Vagina (tissue), 2 donors: ENCODE measurements at regions not wholly inside any gene's neighbourhood (a gene's known extent, or its start where the extent isn't known, plus 50 kb on each side); places are given as distances from the start of the nearest gene placed in this dataset.

Experiments used
- DNase-seq, 2 donors: peaks; one replicate each; pipeline ENCODE4 v3.0.0-alpha.2; 2017; ENCODE audit errors: extremely low spot score in 2 of 2
- H3K27ac ChIP-seq: fragments of 200-600 bp; sonication (generic); one replicate; pipeline ENCODE4 v1.5.1; 2019
- H3K27me3 ChIP-seq: fragments of 200-600 bp; sonication (generic); one replicate; pipeline ENCODE4 v1.5.1; 2019
- H3K36me3 ChIP-seq, 2 donors: fragments of 200-600 bp; sonication (generic); one replicate each; pipeline ENCODE4 v1.5.1; 2017 to 2019
- H3K4me1 ChIP-seq: fragments of 200-600 bp; sonication (generic); one replicate; pipeline ENCODE4 v1.5.1; 2019
- H3K4me3 ChIP-seq, 2 donors: fragments of 200-600 bp; sonication (generic); 1 replicate in 1 of 2; 2 replicates in 1 of 2; pipeline ENCODE4 v1.5.1; 2016 to 2019
- H3K9me3 ChIP-seq: fragments of 200-600 bp; sonication (generic); one replicate; pipeline ENCODE4 v1.5.1; 2019
- CTCF ChIP-seq, 3 experiments: fragments of 450-650 bp in 2 of 3; fragments of 200-600 bp in 1 of 3; sonication (generic) in 1 of 3; IDR thresholded peaks; one replicate each; pipeline ENCODE4 v1.5.1; 2017 to 2019; ENCODE audit warnings: antibody characterized with exemption in 3 of 3, mild to moderate bottlenecking in 2 of 3, moderate library complexity in 2 of 3
- POLR2A ChIP-seq, 2 donors: fragments of 450-650 bp; IDR thresholded peaks; one replicate each; pipeline ENCODE4 v1.6.1; 2017; ENCODE audit warnings: antibody characterized with exemption in 2 of 2, mild to moderate bottlenecking in 2 of 2, moderate library complexity in 2 of 2
- POLR2AphosphoS5 ChIP-seq, 2 donors: sonication (generic); formaldehyde crosslinking; IDR thresholded peaks; one replicate each; pipeline ENCODE4 v1.9.0; 2017; ENCODE audit warnings: antibody characterized with exemption in 2 of 2, mild to moderate bottlenecking in 2 of 2, low read depth in 1 of 2; ENCODE audit not compliant: insufficient read depth in 1 of 2
- intact Hi-C: fragments of 100-400 bp; cut with DNase I; formaldehyde crosslinking; loops from one replicate; pipeline ENCODE4 v1.15.1; 2023

GRCh38 chr7:12768948-12769347 is 81.5 kb downstream of the ARL4A start:
- H3K27ac ChIP-seq: no peak overlapping the region
- H3K27me3 ChIP-seq: no peaks in the 10 kb centered on the region
- H3K4me3 ChIP-seq: no peak overlapping the region
- H3K4me1 ChIP-seq: peaks cover 25% of the 10 kb centered on the region
- no peaks in the 10 kb centered on the region for H3K9me3 ChIP-seq
- intact Hi-C loops: no loop called here
- no peak for DNase-seq
- TF ChIP-seq POLR2AphosphoS5 (IDR thresholded peaks at IDR 0.05; ENCODE audit: insufficient read depth in 1 of 2, low read depth in 1 of 2) (no peak), POLR2A (IDR thresholded peaks at IDR 0.05) (no peak), CTCF (IDR thresholded peaks at IDR 0.05) (no peak)
- no peaks in the 10 kb centered on the region for H3K36me3 ChIP-seq

GRCh38 chr7:12769444-12769843 is 82.0 kb downstream of the ARL4A start:
- TF ChIP-seq POLR2A (IDR thresholded peaks at IDR 0.05) (no peak), CTCF (IDR thresholded peaks at IDR 0.05) (no peak), POLR2AphosphoS5 (IDR thresholded peaks at IDR 0.05; ENCODE audit: insufficient read depth in 1 of 2, low read depth in 1 of 2) (no peak)
- H3K27me3 ChIP-seq: no peaks in the 10 kb centered on the region

GRCh38 chr7:12770227-12770975 is 83.0 kb downstream of the ARL4A start:
- Histone ChIP-seq H3K27me3 (no peaks in the 10 kb centered on the region), H3K36me3 (no peaks in the 10 kb centered on the region), H3K9me3 (no peaks in the 10 kb centered on the region), H3K4me1 (peaks cover 25% of the 10 kb centered on the region), H3K4me3 (no peak overlapping the region), H3K27ac (no peak overlapping the region)
- intact Hi-C loops: no loop called here
- TF ChIP-seq POLR2AphosphoS5 (IDR thresholded peaks at IDR 0.05; ENCODE audit: insufficient read depth in 1 of 2, low read depth in 1 of 2) (no peak), POLR2A (IDR thresholded peaks at IDR 0.05) (no peak), CTCF (IDR thresholded peaks at IDR 0.05) (no peak)
- DNase-seq: no peak

More at GRCh38 chr7:12769444-12769843, 82.0 kb downstream of the ARL4A start:
- Histone ChIP-seq H3K9me3 (no peaks in the 10 kb centered on the region), H3K36me3 (no peaks in the 10 kb centered on the region), H3K4me1 (peaks cover 25% of the 10 kb centered on the region), H3K27ac (no peak overlapping the region), H3K4me3 (no peak overlapping the region)
- DNase-seq: no peak
- intact Hi-C loops: no loop called here

- peak overlapping the region; percentile 39 for H3K27ac ChIP-seq
- no peak for DNase-seq
- no peaks in the 10 kb centered on the region for H3K36me3 ChIP-seq
- peak overlapping the region; percentile 13 to 15 for H3K4me3 ChIP-seq
- intact Hi-C loops: no loop called here
- H3K4me1 ChIP-seq: peaks cover 25% of the 10 kb centered on the region
- H3K9me3 ChIP-seq: no peaks in the 10 kb centered on the region
- TF ChIP-seq POLR2A (IDR thresholded peaks at IDR 0.05) (no peak), POLR2AphosphoS5 (IDR thresholded peaks at IDR 0.05; ENCODE audit: insufficient read depth in 1 of 2, low read depth in 1 of 2) (no peak), CTCF (IDR thresholded peaks at IDR 0.05) (no peak)
- H3K27me3 ChIP-seq: no peaks in the 10 kb centered on the region
Observed at GRCh38 chr7:12771378-12771877, 84.0 kb downstream of the ARL4A start.

- Histone ChIP-seq H3K27me3 (no peaks in the 10 kb centered on the region), H3K27ac (no peak overlapping the region), H3K36me3 (no peaks in the 10 kb centered on the region), H3K9me3 (no peaks in the 10 kb centered on the region), H3K4me3 (no peak overlapping the region), H3K4me1 (peaks cover 25% of the 10 kb centered on the region)
- no peak for TF ChIP-seq CTCF (IDR thresholded peaks at IDR 0.05)
- no peak for TF ChIP-seq POLR2AphosphoS5 (IDR thresholded peaks at IDR 0.05; ENCODE audit: insufficient read depth in 1 of 2, low read depth in 1 of 2)
- no peak for TF ChIP-seq POLR2A (IDR thresholded peaks at IDR 0.05)
- intact Hi-C loops: no loop called here
- DNase-seq: no peak
Observed at GRCh38 chr7:12772768-12773167, 85.3 kb downstream of the ARL4A start.
